ENCODE measurements at regions not wholly inside any gene's neighbourhood (a gene's known extent, or its start where the extent isn't known, plus 50 kb on each side); places are given as distances from the start of the nearest gene placed in this dataset.

GRCh38 chr5:130536691-130537090 lies 628.4 kb downstream of the HINT1 start:
- DNase-seq (ENCODE audit: low spot score): no peak
- peaks cover 3% of the 10 kb centered on the region for H3K4me1 Mint-ChIP-seq (ENCODE audit: low read depth)
- no peak for TF ChIP-seq CTCF (IDR thresholded peaks at IDR 0.05)
- no peaks in the 10 kb centered on the region for H3K27me3 Mint-ChIP-seq (ENCODE audit: low read depth)
- peaks cover 3% of the 10 kb centered on the region for H3K36me3 Mint-ChIP-seq (ENCODE audit: low read depth)
- H3K4me3 Mint-ChIP-seq (ENCODE audit: unreplicated experiment): no peak overlapping the region
- peaks cover 12% of the 10 kb centered on the region for H3K9me3 Mint-ChIP-seq (ENCODE audit: low read depth)
- no peak overlapping the region for H3K27ac Mint-ChIP-seq (ENCODE audit: unreplicated experiment)

GRCh38 chr5:130532786-130533185 lies 628.5 kb downstream of the CHSY3 start:
- Mint-ChIP-seq H3K4me1 (ENCODE audit: low read depth) (peaks cover 12% of the 10 kb centered on the region), H3K27me3 (ENCODE audit: low read depth) (no peaks in the 10 kb centered on the region), H3K4me3 (ENCODE audit: unreplicated experiment) (no peak overlapping the region), H3K9me3 (ENCODE audit: low read depth) (peaks cover 6% of the 10 kb centered on the region), H3K27ac (ENCODE audit: unreplicated experiment) (no peak overlapping the region), H3K36me3 (ENCODE audit: low read depth) (peaks cover 5% of the 10 kb centered on the region)
- TF ChIP-seq CTCF (IDR thresholded peaks at IDR 0.05): no peak
- DNase-seq (ENCODE audit: low spot score): no peak

GRCh38 chr5:130529511-130530485 lies 625.5 kb downstream of the CHSY3 start:
- no peak for DNase-seq (ENCODE audit: low spot score)
- Mint-ChIP-seq H3K4me3 (ENCODE audit: unreplicated experiment) (no peak overlapping the region), H3K4me1 (ENCODE audit: low read depth) (peaks cover 26% of the 10 kb centered on the region), H3K36me3 (ENCODE audit: low read depth) (peaks cover 2% of the 10 kb centered on the region), H3K27ac (ENCODE audit: unreplicated experiment) (no peak overlapping the region), H3K27me3 (ENCODE audit: low read depth) (no peaks in the 10 kb centered on the region), H3K9me3 (ENCODE audit: low read depth) (peaks cover 5% of the 10 kb centered on the region)
- TF ChIP-seq CTCF (IDR thresholded peaks at IDR 0.05): no peak

- no peak for DNase-seq (ENCODE audit: low spot score)
- peaks cover 26% of the 10 kb centered on the region for H3K4me1 Mint-ChIP-seq (ENCODE audit: low read depth)
- H3K27ac Mint-ChIP-seq (ENCODE audit: unreplicated experiment): no peak overlapping the region
- TF ChIP-seq CTCF (IDR thresholded peaks at IDR 0.05): no peak
- peaks cover 3% of the 10 kb centered on the region for H3K36me3 Mint-ChIP-seq (ENCODE audit: low read depth)
- H3K27me3 Mint-ChIP-seq (ENCODE audit: low read depth): no peaks in the 10 kb centered on the region
- H3K4me3 Mint-ChIP-seq (ENCODE audit: unreplicated experiment): no peak overlapping the region
- H3K9me3 Mint-ChIP-seq (ENCODE audit: low read depth): peaks cover 5% of the 10 kb centered on the region
Measured at GRCh38 chr5:130529111-130529510, 624.8 kb downstream of the CHSY3 start.

- no peak overlapping the region for H3K27ac Mint-ChIP-seq (ENCODE audit: unreplicated experiment)
- H3K4me1 Mint-ChIP-seq (ENCODE audit: low read depth): peaks cover 26% of the 10 kb centered on the region
- peaks cover 5% of the 10 kb centered on the region for H3K9me3 Mint-ChIP-seq (ENCODE audit: low read depth)
- no peak for DNase-seq (ENCODE audit: low spot score)
- no peak overlapping the region for H3K4me3 Mint-ChIP-seq (ENCODE audit: unreplicated experiment)
- TF ChIP-seq CTCF (IDR thresholded peaks at IDR 0.05): no peak
- no peaks in the 10 kb centered on the region for H3K27me3 Mint-ChIP-seq (ENCODE audit: low read depth)
- H3K36me3 Mint-ChIP-seq (ENCODE audit: low read depth): peaks cover 3% of the 10 kb centered on the region
Measured at GRCh38 chr5:130528474-130528873, 624.2 kb downstream of the CHSY3 start.

Data from chondrocyte (in vitro differentiated cells).